ENCODE measurements at regions not wholly inside any gene's neighbourhood (a gene's known extent, or its start where the extent isn't known, plus 50 kb on each side); places are given as distances from the start of the nearest gene placed in this dataset.

GRCh38 chr13:103328899-103329298, 262.7 kb upstream of the SLC10A2 start:
- Histone ChIP-seq H3K4me1 (ENCODE audit: insufficient read depth) (no peaks in the 10 kb centered on the region), H3F3A (ENCODE audit: insufficient read depth) (no peaks in the 10 kb centered on the region), H3K9ac (no peak overlapping the region), H3K36me3 (ENCODE audit: low read depth) (no peaks in the 10 kb centered on the region), H3K27ac (no peak overlapping the region), H2AFZ (no peak overlapping the region), H3K27me3 (replicated peaks; ENCODE audit: insufficient read depth) (no peaks in the 10 kb centered on the region), H3K4me2 (ENCODE audit: unreplicated experiment) (no peak overlapping the region), H3K9me2 (ENCODE audit: insufficient read depth) (no peaks in the 10 kb centered on the region), H3K9me3 (ENCODE audit: low read depth) (no peaks in the 10 kb centered on the region), H4K20me1 (ENCODE audit: insufficient read depth) (no peaks in the 10 kb centered on the region), H3K79me2 (ENCODE audit: insufficient read depth) (no peaks in the 10 kb centered on the region), H3K4me3 (no peak overlapping the region)
- in situ Hi-C loops (cut with MboI), result no loop called here
- TF ChIP-seq EZH2 (IDR thresholded peaks at IDR 0.05; ENCODE audit: insufficient read depth, poor library complexity, severe bottlenecking) (no peak), EZH2phosphoT487 (IDR thresholded peaks at IDR 0.05; ENCODE audit: insufficient read depth, low read depth) (no peak)
- no peak for DNase-seq
- WGBS, 2 experiments (ENCODE audit: low coverage in 1 of 2, low lambda C conversion rate in 2 of 2, missing lambda C conversion rate in 2 of 2), result 5 to 7% methylated on average over 1 of the region's 1 CpG

GRCh38 chr13:103326326-103326725, 260.1 kb upstream of the SLC10A2 start:
- Histone ChIP-seq H3F3A (ENCODE audit: insufficient read depth) (no peaks in the 10 kb centered on the region), H3K9ac (no peak overlapping the region), H3K9me2 (ENCODE audit: insufficient read depth) (no peaks in the 10 kb centered on the region), H3K27me3 (replicated peaks; ENCODE audit: insufficient read depth) (no peaks in the 10 kb centered on the region), H3K27ac (no peak overlapping the region), H3K36me3 (ENCODE audit: low read depth) (no peaks in the 10 kb centered on the region), H2AFZ (no peak overlapping the region), H3K9me3 (ENCODE audit: low read depth) (no peaks in the 10 kb centered on the region), H3K4me1 (ENCODE audit: insufficient read depth) (no peaks in the 10 kb centered on the region), H3K4me2 (ENCODE audit: unreplicated experiment) (no peak overlapping the region), H3K4me3 (no peak overlapping the region), H4K20me1 (ENCODE audit: insufficient read depth) (no peaks in the 10 kb centered on the region), H3K79me2 (ENCODE audit: insufficient read depth) (no peaks in the 10 kb centered on the region)
- 18 to 21% methylated on average over 2 of the region's 2 CpGs for WGBS, 2 experiments (ENCODE audit: low coverage in 1 of 2, low lambda C conversion rate in 2 of 2, missing lambda C conversion rate in 2 of 2)
- DNase-seq, result no peak
- in situ Hi-C loops (cut with MboI), result no loop called here
- TF ChIP-seq EZH2phosphoT487 (IDR thresholded peaks at IDR 0.05; ENCODE audit: insufficient read depth, low read depth) (no peak), EZH2 (IDR thresholded peaks at IDR 0.05; ENCODE audit: insufficient read depth, poor library complexity, severe bottlenecking) (no peak)

GRCh38 chr13:103325672-103326071, 259.5 kb upstream of the SLC10A2 start:
- Histone ChIP-seq H3K27me3 (replicated peaks; ENCODE audit: insufficient read depth) (no peaks in the 10 kb centered on the region), H2AFZ (no peak overlapping the region), H4K20me1 (ENCODE audit: insufficient read depth) (no peaks in the 10 kb centered on the region), H3K4me1 (ENCODE audit: insufficient read depth) (no peaks in the 10 kb centered on the region), H3K4me2 (ENCODE audit: unreplicated experiment) (no peak overlapping the region), H3K9me2 (ENCODE audit: insufficient read depth) (no peaks in the 10 kb centered on the region), H3K9ac (no peak overlapping the region), H3K9me3 (ENCODE audit: low read depth) (no peaks in the 10 kb centered on the region), H3K79me2 (ENCODE audit: insufficient read depth) (no peaks in the 10 kb centered on the region), H3F3A (ENCODE audit: insufficient read depth) (no peaks in the 10 kb centered on the region), H3K4me3 (no peak overlapping the region), H3K27ac (no peak overlapping the region), H3K36me3 (ENCODE audit: low read depth) (no peaks in the 10 kb centered on the region)
- in situ Hi-C loops (cut with MboI), result no loop called here
- TF ChIP-seq EZH2phosphoT487 (IDR thresholded peaks at IDR 0.05; ENCODE audit: insufficient read depth, low read depth) (no peak), EZH2 (IDR thresholded peaks at IDR 0.05; ENCODE audit: insufficient read depth, poor library complexity, severe bottlenecking) (no peak)
- no peak for DNase-seq
- WGBS, 2 experiments (ENCODE audit: low coverage in 1 of 2, low lambda C conversion rate in 2 of 2, missing lambda C conversion rate in 2 of 2), result 18 to 35% methylated on average over 2 of the region's 2 CpGs

GRCh38 chr13:103324641-103325040, 258.4 kb upstream of the SLC10A2 start:
- H3K4me1 ChIP-seq (ENCODE audit: insufficient read depth), result no peaks in the 10 kb centered on the region
- no peak overlapping the region for H3K4me3 ChIP-seq
- H3K36me3 ChIP-seq (ENCODE audit: low read depth), result no peaks in the 10 kb centered on the region
- H3K9me3 ChIP-seq (ENCODE audit: low read depth), result no peaks in the 10 kb centered on the region
- no peak overlapping the region for H2AFZ ChIP-seq
- no peaks in the 10 kb centered on the region for H3F3A ChIP-seq (ENCODE audit: insufficient read depth)
- no peak overlapping the region for H3K4me2 ChIP-seq (ENCODE audit: unreplicated experiment)
- no peak for TF ChIP-seq EZH2 (IDR thresholded peaks at IDR 0.05; ENCODE audit: insufficient read depth, poor library complexity, severe bottlenecking)
- no peak for TF ChIP-seq EZH2phosphoT487 (IDR thresholded peaks at IDR 0.05; ENCODE audit: insufficient read depth, low read depth)
- no peaks in the 10 kb centered on the region for H3K79me2 ChIP-seq (ENCODE audit: insufficient read depth)
- no peak for DNase-seq
- H4K20me1 ChIP-seq (ENCODE audit: insufficient read depth), result no peaks in the 10 kb centered on the region
- no peaks in the 10 kb centered on the region for H3K27me3 ChIP-seq (replicated peaks; ENCODE audit: insufficient read depth)
- H3K9me2 ChIP-seq (ENCODE audit: insufficient read depth), result no peaks in the 10 kb centered on the region
- in situ Hi-C loops (cut with MboI), result no loop called here
- 10 to 16% methylated on average over 2 of the region's 2 CpGs for WGBS, 2 experiments (ENCODE audit: low coverage in 1 of 2, low lambda C conversion rate in 2 of 2, missing lambda C conversion rate in 2 of 2)
- no peak overlapping the region for H3K27ac ChIP-seq
- no peak overlapping the region for H3K9ac ChIP-seq

GRCh38 chr13:103315711-103316110, 249.5 kb upstream of the SLC10A2 start:
- H3K36me3 ChIP-seq (ENCODE audit: low read depth), result no peaks in the 10 kb centered on the region
- no peaks in the 10 kb centered on the region for H3F3A ChIP-seq (ENCODE audit: insufficient read depth)
- H2AFZ ChIP-seq, result no peak overlapping the region
- no peaks in the 10 kb centered on the region for H3K79me2 ChIP-seq (ENCODE audit: insufficient read depth)
- no peak for DNase-seq
- H3K9me2 ChIP-seq (ENCODE audit: insufficient read depth), result no peaks in the 10 kb centered on the region
- no peaks in the 10 kb centered on the region for H3K9me3 ChIP-seq (ENCODE audit: low read depth)
- TF ChIP-seq EZH2phosphoT487 (IDR thresholded peaks at IDR 0.05; ENCODE audit: insufficient read depth, low read depth) (no peak), EZH2 (IDR thresholded peaks at IDR 0.05; ENCODE audit: insufficient read depth, poor library complexity, severe bottlenecking) (no peak)
- in situ Hi-C loops (cut with MboI), result no loop called here
- H3K27ac ChIP-seq, result no peak overlapping the region
- no peaks in the 10 kb centered on the region for H3K4me1 ChIP-seq (ENCODE audit: insufficient read depth)
- H3K4me3 ChIP-seq, result no peak overlapping the region
- H3K4me2 ChIP-seq (ENCODE audit: unreplicated experiment), result no peak overlapping the region
- WGBS, 2 experiments (ENCODE audit: low coverage in 1 of 2, low lambda C conversion rate in 2 of 2, missing lambda C conversion rate in 2 of 2), result 23 to 24% methylated on average over 2 of the region's 2 CpGs
- H3K27me3 ChIP-seq (replicated peaks; ENCODE audit: insufficient read depth), result no peaks in the 10 kb centered on the region
- no peak overlapping the region for H3K9ac ChIP-seq
- H4K20me1 ChIP-seq (ENCODE audit: insufficient read depth), result no peaks in the 10 kb centered on the region
